GM19463 (cell line): ENCODE measurements at regions not wholly inside any gene's neighbourhood (a gene's known extent, or its start where the extent isn't known, plus 50 kb on each side); places are given as distances from the start of the nearest gene placed in this dataset.
"Not testable (repeated sequence)": the region's sequence is repeated elsewhere in the genome, so short reads cannot be mapped to it uniquely, and the experiment has no call there.

Experiments
- ATAC-seq: cut with Tn5 transposase; IDR thresholded peaks from one replicate; pipeline ENCODE4 v1.9.1; 2021; ENCODE audit warnings: mild to moderate bottlenecking, moderate library complexity; ENCODE audit not compliant: unreplicated experiment

GRCh38 chrX:14352511-14352910 lies 176.8 kb upstream of the GLRA2 start:
- no peak for ATAC-seq

- no peak for ATAC-seq
Observed at GRCh38 chrX:14351611-14352303, 177.6 kb upstream of the GLRA2 start.

GRCh38 chrX:14347523-14347922 lies 181.8 kb upstream of the GLRA2 start:
- no peak for ATAC-seq

- ATAC-seq = no peak
Observed at GRCh38 chrX:14344172-14344940, 185.0 kb upstream of the GLRA2 start.

GRCh38 chrX:14309431-14309830 lies 219.9 kb upstream of the GLRA2 start:
- ATAC-seq = no peak

- not testable (repeated sequence) for ATAC-seq
Observed at GRCh38 chrX:14308976-14309375, 220.4 kb upstream of the GLRA2 start.

GRCh38 chrX:14303891-14304290 lies 225.4 kb upstream of the GLRA2 start:
- no peak for ATAC-seq

GRCh38 chrX:14302561-14302960 lies 226.8 kb upstream of the GLRA2 start:
- ATAC-seq = not testable (repeated sequence)

- ATAC-seq = no peak
Observed at GRCh38 chrX:14300376-14300775, 229.0 kb upstream of the GLRA2 start.

GRCh38 chrX:14295426-14295825 lies 233.9 kb upstream of the GLRA2 start:
- ATAC-seq = no peak

- ATAC-seq = no peak
Observed at GRCh38 chrX:14291666-14292500, 237.5 kb upstream of the GLRA2 start.

GRCh38 chrX:14290335-14290734 lies 239.0 kb upstream of the GLRA2 start:
- ATAC-seq = no peak

GRCh38 chrX:14274691-14275090 lies 245.0 kb upstream of the GEMIN8 start:
- ATAC-seq = no peak

- no peak for ATAC-seq
Observed at GRCh38 chrX:14267216-14267615, 237.5 kb upstream of the GEMIN8 start.

GRCh38 chrX:14266705-14267104 lies 237.0 kb upstream of the GEMIN8 start:
- no peak for ATAC-seq

- no peak for ATAC-seq
Observed at GRCh38 chrX:14243823-14244222, 214.1 kb upstream of the GEMIN8 start.

- ATAC-seq = no peak
Observed at GRCh38 chrX:14235004-14235403, 205.3 kb upstream of the GEMIN8 start.

GRCh38 chrX:14232688-14233087 lies 203.0 kb upstream of the GEMIN8 start:
- no peak for ATAC-seq

GRCh38 chrX:14228611-14229010 lies 198.9 kb upstream of the GEMIN8 start:
- no peak for ATAC-seq

GRCh38 chrX:14220386-14220944 lies 190.8 kb upstream of the GEMIN8 start:
- ATAC-seq = no peak

- no peak for ATAC-seq
Observed at GRCh38 chrX:14209034-14209433, 179.3 kb upstream of the GEMIN8 start.
